ENCODE measurements at regions not wholly inside any gene's neighbourhood (a gene's known extent, or its start where the extent isn't known, plus 50 kb on each side); places are given as distances from the start of the nearest gene placed in this dataset.
A peak's percentile ranks its signal among the peaks of the same experiment; 100 is the strongest.

DNA sequence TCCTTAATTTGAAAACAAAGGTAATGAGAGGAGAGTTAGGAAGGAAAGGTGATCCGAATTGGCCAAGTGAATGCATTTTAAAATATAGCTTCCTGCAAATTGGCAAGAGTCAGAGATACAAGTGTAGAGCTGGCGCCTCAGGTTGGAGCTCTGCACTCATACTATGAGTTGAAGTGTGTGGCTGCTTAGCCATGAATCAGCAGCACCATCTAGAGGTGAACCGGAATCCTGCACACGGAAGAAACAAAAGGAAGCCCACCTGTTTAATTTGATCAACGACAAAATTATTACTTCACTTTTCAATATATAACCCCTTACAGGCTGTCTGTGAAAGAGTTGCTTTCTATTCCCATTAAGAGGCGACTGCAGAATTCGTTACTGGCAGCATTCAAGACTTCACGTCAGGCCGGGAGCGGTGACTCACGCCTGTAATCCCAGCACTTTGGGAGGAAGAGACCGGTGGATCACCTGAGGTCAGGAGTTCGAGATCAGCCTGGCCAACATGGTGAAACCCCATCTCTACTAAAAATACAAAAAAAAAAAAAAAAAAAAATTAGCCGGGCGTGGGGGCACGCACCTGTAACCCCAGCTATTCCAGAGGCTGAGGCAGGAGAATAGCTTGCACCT lies 1253.7 kb upstream of the CDH8 start:
- DNase-seq, result peak; percentile 58

DNA sequence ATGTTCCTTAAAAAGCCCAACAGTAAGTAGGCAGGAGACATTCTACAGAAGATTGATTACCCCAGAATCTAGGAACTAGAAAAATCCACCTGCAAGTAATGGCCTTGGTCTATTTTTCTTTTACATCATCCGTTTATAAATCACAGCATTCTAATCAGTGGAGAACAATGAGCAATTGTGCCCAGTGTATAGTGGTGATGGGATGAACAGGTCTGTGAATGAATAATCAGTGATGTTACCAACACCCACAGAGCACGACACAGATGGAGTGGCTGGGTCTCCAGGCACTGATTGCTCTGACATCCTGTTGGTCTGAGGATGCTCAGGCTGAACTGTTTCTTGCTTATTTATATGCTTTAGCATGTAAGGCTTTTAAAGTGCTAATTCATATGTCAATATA lies 1251.2 kb upstream of the CDH8 start:
- DNase-seq, result no peak

DNA sequence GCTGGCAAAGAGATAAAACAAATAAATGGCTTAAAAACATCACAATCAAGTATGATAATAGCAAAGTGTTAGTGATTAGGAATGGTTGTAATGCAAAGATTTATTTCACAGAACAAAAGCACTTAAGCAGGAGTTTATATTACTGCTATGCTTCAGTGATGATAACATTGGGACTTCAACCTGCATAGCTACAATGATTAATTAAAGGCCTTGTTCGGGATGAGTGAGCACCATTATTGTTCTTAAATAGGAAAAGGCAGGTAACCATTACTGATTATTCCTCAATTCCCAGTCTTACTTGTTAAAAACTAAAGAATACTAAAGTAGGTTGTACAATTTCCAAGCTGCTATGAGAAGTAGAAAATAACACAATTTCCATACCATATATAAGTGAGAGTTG lies 1247.5 kb upstream of the CDH8 start:
- DNase-seq, result no peak

DNA sequence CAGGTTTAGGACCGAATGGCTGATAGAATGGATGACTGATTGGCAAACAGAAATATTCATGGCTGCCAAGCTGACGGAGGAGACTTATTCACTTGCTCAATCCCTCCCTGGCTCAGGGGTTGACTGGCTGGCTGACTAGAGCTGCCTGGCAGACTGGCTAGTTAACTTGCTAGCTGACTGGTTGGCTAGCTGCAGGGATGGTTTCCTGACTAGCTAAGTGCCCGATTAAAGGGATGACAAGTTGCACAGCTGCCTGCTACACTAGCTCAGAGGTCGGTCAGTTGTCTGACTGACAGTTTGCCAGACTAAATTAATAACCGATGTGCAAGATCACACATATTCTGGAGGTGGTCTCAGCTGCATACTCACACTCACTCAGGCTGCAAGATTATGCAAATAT lies 1208.4 kb upstream of the CDH8 start:
- DNase-seq, result no peak

DNA sequence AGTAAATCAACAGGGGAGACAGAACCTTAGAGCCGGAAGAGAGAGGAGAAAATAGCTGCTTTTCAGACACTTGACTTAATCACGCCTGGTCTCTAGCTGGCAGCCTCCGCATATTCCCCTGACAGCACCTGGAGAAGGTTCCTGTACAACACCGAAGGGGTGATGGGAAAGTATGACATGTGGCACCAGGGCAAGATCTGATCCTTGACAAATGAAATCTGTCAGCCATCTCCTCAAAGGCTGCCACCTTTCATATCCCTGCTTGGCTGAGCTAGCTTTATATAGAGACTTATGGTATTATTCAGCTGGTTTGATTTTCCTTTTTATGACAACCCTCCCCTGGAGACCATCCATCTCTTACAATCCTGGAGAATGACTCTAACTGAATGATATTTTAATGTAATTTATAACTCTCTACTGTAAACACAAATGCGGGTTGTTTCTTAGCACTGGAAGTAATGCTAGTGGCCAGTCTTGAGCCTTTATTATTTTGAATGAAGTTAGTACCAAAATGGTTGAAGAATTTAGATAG lies 1205.3 kb upstream of the CDH8 start:
- DNase-seq, result no peak

DNA sequence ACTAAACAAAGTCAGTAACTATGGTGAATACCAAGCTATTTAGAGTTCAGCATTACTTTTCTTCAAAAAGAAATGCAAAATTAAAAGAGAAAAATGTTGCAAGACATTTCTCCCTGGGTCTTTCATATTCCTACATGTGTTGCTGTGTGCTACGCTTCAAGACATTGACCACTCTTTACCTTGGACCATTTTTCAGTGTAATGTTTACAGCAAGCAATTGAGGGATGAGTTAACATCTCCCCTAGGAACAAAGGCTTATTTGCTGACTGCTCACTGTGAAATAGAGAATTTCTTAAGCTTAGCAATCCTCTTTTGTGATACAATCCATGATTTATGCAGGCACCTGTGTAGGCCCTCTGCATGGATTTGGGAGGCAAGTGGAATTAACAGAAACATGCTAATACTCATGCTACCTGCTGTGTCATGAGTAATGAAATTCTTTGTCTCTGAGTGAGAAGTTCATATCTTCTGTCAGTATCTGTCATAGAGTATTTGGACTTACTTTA lies 1202.9 kb upstream of the CDH8 start:
- DNase-seq, result no peak

DNA sequence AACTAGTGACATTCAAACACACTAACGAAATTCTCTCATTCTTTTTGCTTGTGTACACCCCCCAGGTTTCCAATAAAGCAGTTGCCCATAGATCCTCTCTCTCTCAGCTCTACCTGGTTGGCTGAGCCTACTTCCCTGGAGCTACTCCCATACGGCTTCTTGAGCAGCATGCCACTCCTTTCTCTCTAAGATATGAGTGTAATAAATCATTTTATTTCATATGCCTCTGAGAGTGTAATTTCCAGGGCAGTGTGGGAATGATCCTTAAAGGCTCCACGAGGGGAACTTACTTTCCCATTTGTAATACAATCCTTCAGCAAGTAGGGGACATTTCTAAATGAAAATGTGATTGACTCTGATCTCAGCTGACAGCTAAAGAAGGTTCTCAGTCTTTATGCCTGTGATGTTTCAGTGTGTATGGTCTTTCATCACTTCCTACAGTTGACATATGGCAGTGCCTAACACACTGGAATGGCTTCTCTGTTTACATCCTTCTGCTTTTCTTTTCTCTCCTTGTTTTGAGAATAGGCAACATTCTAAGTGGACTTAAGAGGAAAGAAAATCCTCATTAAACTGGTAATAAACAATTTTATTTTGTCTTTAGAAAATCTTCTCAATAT lies 1194.3 kb upstream of the CDH8 start:
- DNase-seq, result no peak

DNA sequence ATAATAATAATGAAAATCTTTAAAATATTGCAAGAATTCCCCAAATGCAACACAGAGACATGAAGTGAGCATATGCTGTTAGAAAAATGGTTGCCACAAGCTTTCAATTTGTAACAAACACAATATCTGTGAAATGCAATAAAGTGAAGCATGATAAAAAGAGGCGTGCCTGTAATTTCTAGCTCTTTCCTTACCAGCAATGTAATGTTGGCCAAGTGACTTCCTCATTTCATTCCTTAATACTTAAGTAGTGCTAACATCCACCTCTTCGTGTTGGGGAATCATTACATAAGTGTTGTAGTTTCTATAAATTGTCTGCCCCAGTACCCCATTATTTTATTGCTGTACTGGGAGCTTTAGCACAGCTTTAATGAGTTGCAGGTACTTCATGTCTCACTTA lies 1192.0 kb upstream of the CDH8 start:
- DNase-seq, result no peak

DNA sequence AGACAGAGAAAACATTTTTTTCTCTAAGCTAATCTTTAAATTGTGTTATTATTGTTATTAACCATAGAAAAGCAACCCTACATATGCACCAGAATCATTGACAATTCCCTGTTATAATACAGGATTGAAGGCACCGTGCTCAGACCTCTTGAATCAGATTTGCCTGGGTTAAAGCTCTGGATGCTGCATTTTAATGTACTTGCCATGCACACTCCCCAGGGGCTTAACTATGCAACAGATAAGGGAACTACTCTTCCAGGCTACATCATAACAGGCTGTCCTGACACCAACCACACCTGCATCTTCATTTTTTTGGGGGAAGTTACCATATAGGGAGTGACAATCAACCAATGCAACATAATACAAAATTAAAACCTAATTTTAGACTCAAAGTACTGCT lies 1187.6 kb upstream of the CDH8 start:
- DNase-seq, result no peak

DNA sequence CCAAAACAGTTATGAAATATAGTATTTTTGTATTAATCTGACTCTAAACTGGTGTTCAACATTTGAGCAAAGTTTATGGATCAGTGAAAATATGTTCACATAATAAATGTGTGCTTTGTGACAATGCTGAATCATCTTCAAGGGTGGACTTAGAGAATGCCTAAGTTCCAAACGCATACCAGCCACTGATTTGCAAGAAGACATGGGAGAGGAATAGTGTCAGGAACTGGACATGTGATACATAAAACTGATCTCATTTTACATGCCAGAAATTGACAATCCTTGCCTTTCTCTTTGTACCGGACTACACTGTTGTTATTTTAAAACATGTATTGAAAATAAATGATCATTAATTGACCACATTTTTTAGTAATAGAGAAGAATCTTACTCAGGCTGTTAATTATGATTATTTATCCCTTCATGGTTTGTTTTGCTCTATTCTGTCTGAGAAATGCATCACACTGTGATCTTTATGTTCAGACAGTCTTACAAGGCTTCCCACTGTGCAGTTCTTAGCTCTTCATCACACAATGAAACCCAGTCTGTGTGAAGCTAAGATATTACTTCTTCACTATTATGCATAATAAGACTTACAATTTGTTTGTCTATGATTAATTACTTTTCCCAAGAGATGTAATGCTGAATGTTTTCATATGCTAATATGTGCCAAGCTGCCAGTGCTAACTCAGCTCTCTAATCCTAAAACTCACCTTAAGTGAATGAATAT lies 1180.6 kb upstream of the CDH8 start:
- DNase-seq, result no peak

DNA sequence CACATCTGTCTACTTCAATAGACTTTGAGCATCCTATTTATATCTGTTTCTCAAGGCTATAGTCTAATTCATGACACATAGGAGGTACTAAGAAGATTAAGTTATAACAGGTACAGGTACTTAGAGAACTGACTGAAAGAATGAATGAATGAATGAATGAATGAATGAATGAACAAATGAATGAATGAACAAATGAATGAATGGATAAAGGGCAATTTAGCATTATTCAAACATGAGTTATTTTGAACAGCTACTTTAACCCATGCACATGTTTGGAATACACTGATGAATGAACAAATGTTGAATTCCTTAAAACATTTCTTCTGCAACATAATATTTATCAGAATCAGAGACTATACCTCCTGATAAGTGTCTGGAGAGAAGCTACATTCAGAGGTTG lies 1165.6 kb upstream of the CDH8 start:
- DNase-seq, result no peak

DNA sequence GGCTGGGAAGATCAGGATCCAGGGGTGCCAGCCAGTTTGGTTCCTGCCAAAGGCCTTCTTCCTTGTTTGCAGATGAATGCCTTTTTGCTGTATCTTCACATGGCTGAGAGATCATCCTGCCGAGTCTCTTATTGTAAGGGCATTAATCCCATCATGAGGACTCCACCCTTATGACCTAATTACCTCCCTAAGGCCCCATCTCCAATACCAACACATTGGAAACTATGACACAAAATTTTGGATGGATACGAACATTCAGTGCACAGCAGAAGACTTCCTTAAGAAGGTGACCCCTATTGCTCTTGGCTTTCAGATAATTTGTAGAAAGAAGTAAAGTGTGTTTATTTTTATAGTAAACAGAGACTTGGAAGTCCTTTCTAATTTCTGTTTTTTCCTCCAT lies 1164.7 kb upstream of the CDH8 start:
- no peak for DNase-seq

DNA sequence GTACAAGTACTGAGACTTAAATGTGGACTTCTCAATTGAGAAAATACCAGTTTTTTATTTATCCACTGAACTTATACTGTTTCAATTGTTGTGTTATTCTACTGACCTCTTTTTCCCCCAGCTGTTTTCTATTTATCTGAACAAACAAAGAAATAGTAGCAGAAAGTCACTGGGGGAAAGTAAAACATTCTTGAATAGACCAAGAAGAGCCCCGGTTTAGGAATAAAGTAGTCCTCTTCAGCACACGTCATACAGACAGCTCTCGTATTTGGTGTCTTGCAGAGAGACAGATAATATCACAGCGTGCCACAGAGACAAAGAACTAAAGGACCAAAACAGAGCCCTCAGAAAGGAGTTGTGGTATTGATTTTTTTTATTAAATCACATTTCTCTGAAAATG lies 1159.1 kb upstream of the CDH8 start:
- DNase-seq, result no peak

DNA sequence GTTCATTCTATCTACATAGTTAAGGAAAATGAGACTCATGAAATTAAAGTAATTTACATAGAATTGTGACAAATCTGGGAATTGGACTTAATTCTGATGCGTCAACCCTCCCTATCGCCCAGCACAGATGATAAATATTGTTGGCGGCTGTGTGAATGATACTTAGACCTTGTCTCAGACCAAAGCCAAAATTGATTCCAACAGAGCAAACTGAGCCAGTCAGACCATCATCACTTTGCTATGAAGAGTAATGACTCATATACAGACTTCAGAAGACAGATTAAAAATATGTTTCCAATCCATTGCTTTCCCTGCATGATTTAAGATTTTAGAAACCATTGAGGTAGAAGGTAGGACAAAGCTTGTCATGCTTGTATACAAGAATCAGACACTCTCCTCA lies 1156.7 kb upstream of the CDH8 start:
- no peak for DNase-seq

DNA sequence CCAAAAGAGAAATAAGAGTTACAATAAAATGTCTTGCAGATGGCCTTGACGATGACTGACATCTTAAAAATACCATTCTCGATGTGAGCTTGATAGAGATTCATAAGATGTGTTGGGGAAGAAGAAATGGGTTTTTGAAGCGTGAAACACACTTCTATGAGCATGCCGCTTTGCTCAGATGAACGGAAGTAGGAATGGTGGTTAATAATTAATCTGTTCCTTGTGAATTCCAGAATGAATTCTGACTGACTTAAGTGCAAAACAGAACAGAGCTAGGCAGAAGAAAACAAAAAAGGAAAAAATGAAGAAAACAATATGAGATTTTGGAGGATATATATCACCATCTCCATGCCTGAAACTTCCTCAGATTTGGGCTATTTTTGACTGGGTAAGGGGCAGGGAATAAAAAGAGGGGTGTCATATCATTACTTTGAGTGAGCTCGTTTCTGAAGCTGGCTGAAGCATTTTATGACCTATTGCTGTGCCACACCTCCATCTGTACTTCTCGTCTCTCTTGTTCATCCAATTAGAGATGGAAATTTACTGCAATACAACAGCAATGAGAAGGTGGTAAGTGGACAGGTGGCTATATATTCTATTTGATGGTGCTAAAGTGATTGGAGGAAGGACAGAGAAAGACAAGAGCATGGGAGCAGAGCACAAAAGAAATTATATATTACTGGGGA lies 1152.0 kb upstream of the CDH8 start:
- no peak for DNase-seq

DNA sequence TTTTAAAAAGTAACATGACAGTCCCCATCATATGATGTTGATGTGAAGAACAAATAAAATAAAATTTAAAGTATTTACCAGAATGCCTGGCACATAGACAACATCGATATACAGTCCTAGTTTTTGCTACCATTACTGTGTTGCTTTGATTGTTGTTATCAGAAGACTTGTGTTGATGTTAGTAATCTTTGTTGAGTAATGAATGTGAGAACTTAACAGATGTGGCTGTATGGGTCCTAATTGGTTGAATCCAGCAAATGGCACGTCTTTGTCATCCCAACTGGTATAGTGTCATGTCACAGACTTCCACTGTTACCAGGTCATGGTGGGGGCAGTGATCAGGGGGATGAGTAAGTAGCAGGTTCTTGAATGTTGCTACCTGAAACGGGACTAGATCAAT lies 1151.4 kb upstream of the CDH8 start:
- DNase-seq, result no peak

DNA sequence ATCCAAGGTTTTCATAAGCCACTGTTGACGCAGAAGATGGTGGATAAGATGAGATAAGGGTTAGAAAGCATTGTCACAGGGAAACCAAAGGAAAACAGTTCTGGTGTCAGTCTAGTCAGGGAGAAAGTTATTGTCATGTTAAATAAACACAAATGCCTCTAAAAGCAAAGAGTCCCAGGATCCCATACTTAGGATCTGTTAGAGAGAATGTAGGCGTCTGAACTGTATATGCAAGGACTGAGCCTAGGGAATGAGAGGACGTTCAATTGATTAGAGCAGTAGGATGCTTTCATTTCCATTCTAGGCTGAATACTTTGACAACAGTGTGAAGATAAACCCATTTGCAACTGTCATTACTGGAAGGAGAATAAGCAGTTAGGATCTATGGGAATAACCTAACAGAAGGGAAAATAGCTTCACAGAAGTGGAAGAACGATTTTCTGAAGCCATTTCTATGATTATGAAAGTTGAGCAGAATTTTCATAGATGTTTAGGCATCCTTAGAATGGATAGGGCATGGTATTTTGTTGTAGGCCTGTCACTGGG lies 1149.1 kb upstream of the CDH8 start:
- no peak for DNase-seq

DNA sequence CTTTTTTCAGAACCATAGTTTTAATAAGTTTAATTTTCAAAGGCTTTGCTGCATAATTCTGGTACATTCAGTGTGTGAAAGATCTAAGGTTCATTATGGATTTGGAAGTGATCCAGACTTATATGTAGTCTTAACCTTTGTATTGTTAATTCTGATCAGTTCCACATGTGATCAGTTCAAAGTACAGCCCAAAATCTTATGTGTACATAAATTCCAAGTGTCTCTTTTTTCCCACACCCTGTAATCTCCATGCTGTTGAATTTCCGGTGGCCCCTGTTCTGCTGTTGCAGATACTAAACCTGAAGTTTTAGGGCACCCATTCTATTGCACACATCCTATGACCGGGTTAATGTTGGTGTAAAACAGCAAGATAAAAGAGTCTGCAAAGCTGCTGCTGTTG lies 1147.5 kb upstream of the CDH8 start:
- no peak for DNase-seq

DNA sequence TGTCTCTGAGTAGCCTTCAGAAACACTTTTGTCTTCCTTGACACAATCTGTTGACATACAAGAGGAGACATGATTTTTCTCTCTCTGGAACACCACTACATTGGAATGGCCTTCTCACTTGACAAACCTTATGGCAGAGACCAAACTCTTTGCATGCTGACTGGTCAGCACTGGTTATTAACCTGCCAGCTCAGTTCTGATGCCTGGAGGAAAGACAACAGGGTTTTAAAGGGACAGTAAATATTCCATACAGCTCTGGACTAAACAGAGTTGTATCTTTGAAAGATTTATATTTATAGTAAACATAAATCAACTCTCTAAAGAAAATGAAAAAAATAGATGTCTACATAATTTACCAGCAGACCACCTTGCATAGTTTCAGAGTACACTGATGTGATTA lies 1139.1 kb upstream of the CDH8 start:
- no peak for DNase-seq

DNA sequence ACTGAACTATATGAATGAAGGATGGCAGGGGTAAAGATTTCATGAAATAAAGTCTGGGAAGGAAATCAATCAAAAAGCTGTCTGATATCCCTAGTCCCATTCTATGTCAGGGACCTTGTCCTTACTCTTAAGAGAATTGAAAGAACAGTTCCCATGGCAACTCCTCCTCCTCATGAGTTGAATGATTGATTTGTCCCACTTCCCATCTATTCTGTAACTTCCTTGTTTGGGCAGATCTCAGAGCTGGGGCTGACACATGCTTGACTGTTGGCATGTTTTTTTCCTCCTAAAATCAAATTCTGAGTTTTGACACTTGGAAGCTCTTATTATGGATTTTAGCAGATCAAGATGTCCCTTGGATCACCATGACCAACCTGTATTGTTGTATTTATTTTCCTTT lies 1138.6 kb upstream of the CDH8 start:
- no peak for DNase-seq

DNA sequence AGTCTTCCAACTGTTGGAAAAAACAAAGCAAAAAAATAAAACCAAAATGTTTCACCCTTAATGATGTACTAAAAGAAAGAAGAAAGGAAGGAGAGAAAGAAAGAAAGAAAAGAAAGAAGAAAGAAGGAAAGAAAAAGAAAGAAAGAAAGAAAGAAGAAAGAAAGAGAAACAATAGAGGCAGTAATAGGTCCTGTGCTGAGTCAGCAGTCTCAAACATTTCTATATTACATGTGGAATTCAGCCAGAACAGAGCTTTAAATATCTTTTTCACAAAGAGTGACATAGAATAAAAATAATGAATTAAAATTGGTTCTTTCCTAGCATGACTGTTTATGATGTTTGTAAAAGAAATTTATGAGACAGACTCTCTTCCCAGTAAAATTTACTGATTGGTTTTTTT lies 1135.3 kb upstream of the CDH8 start:
- no peak for DNase-seq

DNA sequence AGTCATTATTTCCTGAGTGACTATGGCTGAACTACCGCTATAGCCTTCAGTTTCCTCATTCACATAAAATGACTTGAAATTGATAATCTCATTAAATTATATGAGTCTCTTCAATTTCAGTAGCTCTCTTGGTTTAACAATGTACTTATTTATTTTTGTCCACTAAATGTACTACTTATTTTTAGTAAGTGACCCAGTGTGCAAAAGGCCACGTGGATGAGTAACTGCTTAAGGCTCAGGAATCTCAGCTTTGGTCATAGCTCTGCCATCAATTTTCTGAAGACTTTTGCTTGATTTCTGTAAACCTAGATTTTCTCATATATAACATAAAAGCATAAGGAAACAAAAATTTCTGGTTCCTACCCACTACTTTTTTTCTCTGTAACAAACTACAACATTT lies 1132.9 kb upstream of the CDH8 start:
- no peak for DNase-seq

DNA sequence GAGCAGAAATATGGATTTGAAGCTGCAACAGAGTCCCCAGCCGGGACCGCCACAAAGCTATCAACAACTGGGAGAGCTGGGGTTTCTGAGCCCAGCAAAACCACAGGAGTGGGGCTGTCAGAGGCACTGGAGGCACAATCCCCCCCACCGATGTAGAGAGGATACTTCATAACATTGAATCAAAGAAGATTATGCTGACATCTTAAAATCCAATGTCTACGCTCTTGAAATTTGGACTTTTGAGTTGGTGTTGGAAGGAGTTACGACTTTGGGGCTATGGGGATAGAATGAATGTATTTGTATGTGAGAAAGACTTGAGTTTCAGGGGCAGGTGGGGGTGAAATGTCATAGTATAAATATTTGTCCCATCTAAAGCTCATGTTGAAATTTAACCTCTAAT lies 1121.6 kb upstream of the CDH8 start:
- DNase-seq, result no peak

Measured in NCI-H2171 treated with DMSO at 0.1 percent for 48 hours (cell line).